Keratinocyte (primary cell): ENCODE measurements at regions not wholly inside any gene's neighbourhood (a gene's known extent, or its start where the extent isn't known, plus 50 kb on each side); places are given as distances from the start of the nearest gene placed in this dataset.

ENCODE experiments used
- DNase-seq: peaks from one replicate; pipeline ENCODE4 v3.0.0-alpha.2; 2011; ENCODE audit warnings: low read depth, missing footprints, low spot score
- FAIRE-seq: peaks from 2 replicates; lab custom pipeline; 2011; peaks lifted over from hg19 to GRCh38; lab: Jason Lieb, UNC
- H2AFZ ChIP-seq: 2 replicates; pipeline ENCODE4 v1.6.0; 2012; ENCODE audit warnings: low read length, control low read depth, inconsistent platforms; ENCODE audit not compliant: control insufficient read depth
- H3K27ac ChIP-seq: 2 replicates; pipeline ENCODE4 v1.5.1; 2011; ENCODE audit warnings: low read length; ENCODE audit not compliant: control insufficient read depth, insufficient read depth
- H3K27me3 ChIP-seq: 3 replicates; pipeline ENCODE4 v1.6.0; 2011; ENCODE audit warnings: low read length; ENCODE audit not compliant: control insufficient read depth, insufficient read depth; ENCODE audit errors: extremely low read depth
- H3K36me3 ChIP-seq, 2 experiments: 2 replicates in 1 of 2; 3 replicates in 1 of 2; pipeline ENCODE4 v1.5.1; 2011; ENCODE audit warnings: low read length in 2 of 2, mild to moderate bottlenecking in 1 of 2; ENCODE audit not compliant: control insufficient read depth in 2 of 2, insufficient read depth in 2 of 2; ENCODE audit errors: extremely low read depth in 1 of 2
- H3K4me1 ChIP-seq: 3 replicates; pipeline ENCODE4 v1.5.1; 2011; ENCODE audit warnings: low read length; ENCODE audit not compliant: control insufficient read depth, insufficient read depth; ENCODE audit errors: extremely low read depth
- H3K4me2 ChIP-seq: 3 replicates; pipeline ENCODE4 v1.6.0; 2011; ENCODE audit warnings: low read depth, low read length; ENCODE audit not compliant: control insufficient read depth, insufficient read depth; ENCODE audit errors: extremely low read depth
- H3K4me3 ChIP-seq, 3 experiments: fragments of 200-600 bp in 1 of 3; sonication (generic) in 1 of 3; 2 replicates in 2 of 3; 3 replicates in 1 of 3; pipeline ENCODE4 v1.5.1; 2011 to 2016; ENCODE audit warnings: low read length in 3 of 3, mild to moderate bottlenecking in 3 of 3, control low read depth in 2 of 3, inconsistent platforms in 1 of 3, low read depth in 1 of 3, mixed read lengths in 1 of 3, mixed run types in 1 of 3, moderate library complexity in 1 of 3; ENCODE audit not compliant: control insufficient read depth in 2 of 3, insufficient read depth in 2 of 3; ENCODE audit errors: extremely low read depth in 1 of 3
- H3K79me2 ChIP-seq: 2 replicates; pipeline ENCODE4 v1.6.0; 2012; ENCODE audit warnings: low read length; ENCODE audit not compliant: control insufficient read depth, insufficient read depth
- H3K9ac ChIP-seq: 3 replicates; pipeline ENCODE4 v1.6.0; 2011; ENCODE audit warnings: low read length; ENCODE audit not compliant: control insufficient read depth, insufficient read depth; ENCODE audit errors: extremely low read depth
- H3K9me1 ChIP-seq: 3 replicates; pipeline ENCODE4 v1.6.0; 2011; ENCODE audit warnings: low read length; ENCODE audit not compliant: control insufficient read depth, insufficient read depth; ENCODE audit errors: extremely low read depth
- H3K9me3 ChIP-seq: 2 replicates; pipeline ENCODE4 v1.5.1; 2012; ENCODE audit warnings: low read depth, low read length; ENCODE audit not compliant: control insufficient read depth
- H4K20me1 ChIP-seq: 3 replicates; pipeline ENCODE4 v1.6.0; 2011; ENCODE audit warnings: low read length; ENCODE audit not compliant: control insufficient read depth, insufficient read depth; ENCODE audit errors: extremely low read depth
- CTCF ChIP-seq, 3 experiments: IDR thresholded peaks in 1 of 3; conservative IDR thresholded peaks in 1 of 3; optimal IDR thresholded peaks in 1 of 3; 2 replicates in 2 of 3; 3 replicates in 1 of 3; pipeline versions ENCODE3 to v1.5.1; 2011; ENCODE audit warnings: low read length in 3 of 3, mild to moderate bottlenecking in 3 of 3, moderate library complexity in 2 of 3, control low read depth in 1 of 3, inconsistent platforms in 1 of 3; ENCODE audit not compliant: insufficient read depth in 2 of 3; ENCODE audit errors: extremely low read depth in 1 of 3
- EZH2 ChIP-seq: IDR thresholded peaks from one replicate; pipeline ENCODE4 v1.6.1; 2012; ENCODE audit warnings: inconsistent platforms, mild to moderate bottlenecking, low read length, moderate library complexity
- dilution Hi-C: fragments of 300-500 bp; cut with MboI; formaldehyde crosslinking; loops from one replicate; pipeline ENCODE4 v1.7.0; 2020; ENCODE audit warnings: low sequenced_read_pairs; ENCODE audit not compliant: extremely low pct_ligation_motif_present

DNA sequence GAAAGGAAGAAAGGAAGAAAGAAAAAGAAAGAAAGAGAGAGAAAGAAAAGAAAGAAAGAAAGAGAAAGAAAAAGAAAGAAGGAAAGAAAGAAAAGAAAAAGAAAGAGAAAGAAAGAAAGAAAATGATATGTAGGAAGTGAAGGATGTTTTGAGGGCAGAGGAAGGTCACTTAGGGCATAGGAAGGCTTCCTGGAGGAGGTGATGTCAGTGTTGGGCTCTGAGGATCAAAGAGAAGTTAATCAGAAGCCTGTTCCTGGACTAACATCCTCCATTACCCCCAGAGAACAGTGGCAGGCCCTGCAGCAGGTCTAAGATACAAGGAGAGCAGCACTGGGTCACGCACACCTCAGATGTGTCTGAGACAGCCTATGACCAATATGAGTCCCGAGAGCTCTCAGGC, 54.7 kb upstream of the CALN1 start:
- no peaks in the 10 kb centered on the region for H4K20me1 ChIP-seq
- no peak for DNase-seq
- no peak overlapping the region for H3K4me2 ChIP-seq
- H3K4me3 ChIP-seq, result no peak overlapping the region
- H2AFZ ChIP-seq, result no peak overlapping the region
- no peaks in the 10 kb centered on the region for H3K36me3 ChIP-seq
- dilution Hi-C loops, result no loop called here
- H3K4me1 ChIP-seq, result no peaks in the 10 kb centered on the region
- no peak for FAIRE-seq
- H3K27ac ChIP-seq, result no peak overlapping the region
- TF ChIP-seq CTCF (optimal IDR thresholded peaks at IDR 0.05 in 1 of 3, IDR thresholded peaks at IDR 0.05 in 1 of 3, conservative IDR thresholded peaks at IDR 0.05 in 1 of 3; ENCODE audit: extremely low read depth in 1 of 3, insufficient read depth in 2 of 3, low read length in 3 of 3) (no peak), EZH2 (no peak)
- no peaks in the 10 kb centered on the region for H3K79me2 ChIP-seq
- no peaks in the 10 kb centered on the region for H3K9me1 ChIP-seq
- H3K9ac ChIP-seq, result no peak overlapping the region
- H3K9me3 ChIP-seq, result no peaks in the 10 kb centered on the region
- no peaks in the 10 kb centered on the region for H3K27me3 ChIP-seq

GRCh38 chr7:72465521-72465920, 53.4 kb upstream of the CALN1 start:
- DNase-seq (no peak), FAIRE-seq (no peak)
- Histone ChIP-seq H3K27me3 (no peaks in the 10 kb centered on the region), H3K9me1 (no peaks in the 10 kb centered on the region), H3K27ac (no peak overlapping the region), H3K4me2 (no peak overlapping the region), H3K4me1 (no peaks in the 10 kb centered on the region), H3K9me3 (no peaks in the 10 kb centered on the region), H3K79me2 (no peaks in the 10 kb centered on the region), H2AFZ (no peak overlapping the region), H4K20me1 (no peaks in the 10 kb centered on the region), H3K4me3 (no peak overlapping the region), H3K36me3 (no peaks in the 10 kb centered on the region), H3K9ac (no peak overlapping the region)
- TF ChIP-seq EZH2 (no peak), CTCF (optimal IDR thresholded peaks at IDR 0.05 in 1 of 3, IDR thresholded peaks at IDR 0.05 in 1 of 3, conservative IDR thresholded peaks at IDR 0.05 in 1 of 3; ENCODE audit: extremely low read depth in 1 of 3, insufficient read depth in 2 of 3, low read length in 3 of 3) (no peak)
- dilution Hi-C loops, result no loop called here
